ENCODE measurements at regions not wholly inside any gene's neighbourhood (a gene's known extent, or its start where the extent isn't known, plus 50 kb on each side); places are given as distances from the start of the nearest gene placed in this dataset.

GRCh38 chr6:127051571-127052260 is 66.8 kb upstream of the RSPO3 start:
- H3K4me1 ChIP-seq = no peaks in the 10 kb centered on the region
- no peak for DNase-seq
- TF ChIP-seq POLR2A (IDR thresholded peaks at IDR 0.05) (no peak), POLR2AphosphoS5 (IDR thresholded peaks at IDR 0.05) (no peak), EP300 (IDR thresholded peaks at IDR 0.05) (no peak)
- TF ChIP-seq, protein P1, sequence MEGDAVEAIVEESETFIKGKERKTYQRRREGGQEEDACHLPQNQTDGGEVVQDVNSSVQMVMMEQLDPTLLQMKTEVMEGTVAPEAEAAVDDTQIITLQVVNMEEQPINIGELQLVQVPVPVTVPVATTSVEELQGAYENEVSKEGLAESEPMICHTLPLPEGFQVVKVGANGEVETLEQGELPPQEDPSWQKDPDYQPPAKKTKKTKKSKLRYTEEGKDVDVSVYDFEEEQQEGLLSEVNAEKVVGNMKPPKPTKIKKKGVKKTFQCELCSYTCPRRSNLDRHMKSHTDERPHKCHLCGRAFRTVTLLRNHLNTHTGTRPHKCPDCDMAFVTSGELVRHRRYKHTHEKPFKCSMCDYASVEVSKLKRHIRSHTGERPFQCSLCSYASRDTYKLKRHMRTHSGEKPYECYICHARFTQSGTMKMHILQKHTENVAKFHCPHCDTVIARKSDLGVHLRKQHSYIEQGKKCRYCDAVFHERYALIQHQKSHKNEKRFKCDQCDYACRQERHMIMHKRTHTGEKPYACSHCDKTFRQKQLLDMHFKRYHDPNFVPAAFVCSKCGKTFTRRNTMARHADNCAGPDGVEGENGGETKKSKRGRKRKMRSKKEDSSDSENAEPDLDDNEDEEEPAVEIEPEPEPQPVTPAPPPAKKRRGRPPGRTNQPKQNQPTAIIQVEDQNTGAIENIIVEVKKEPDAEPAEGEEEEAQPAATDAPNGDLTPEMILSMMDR (IDR thresholded peaks at IDR 0.05) = no peak
- no peaks in the 10 kb centered on the region for H3K36me3 ChIP-seq
- H3K9me3 ChIP-seq = peaks cover 0 to 2% (median 0%) of the 10 kb centered on the region in 4 donors
- H3K4me3 ChIP-seq = no peak overlapping the region
- H3K27ac ChIP-seq = no peak overlapping the region
- intact Hi-C loops (cut with DNase I) = no loop called here
- H3K27me3 ChIP-seq = no peaks in the 10 kb centered on the region

GRCh38 chr6:127053032-127053874 is 65.2 kb upstream of the RSPO3 start:
- DNase-seq = no peak
- no peak overlapping the region for H3K4me3 ChIP-seq
- no peaks in the 10 kb centered on the region for H3K36me3 ChIP-seq
- intact Hi-C loops (cut with DNase I) = no loop called here
- peaks cover 0 to 2% (median 0%) of the 10 kb centered on the region in 4 donors for H3K9me3 ChIP-seq
- no peak overlapping the region for H3K27ac ChIP-seq
- TF ChIP-seq, protein P1 (IDR thresholded peaks at IDR 0.05) = no peak
- TF ChIP-seq POLR2A (IDR thresholded peaks at IDR 0.05) (no peak), POLR2AphosphoS5 (IDR thresholded peaks at IDR 0.05) (no peak), EP300 (IDR thresholded peaks at IDR 0.05) (no peak)
- H3K27me3 ChIP-seq = no peaks in the 10 kb centered on the region
- H3K4me1 ChIP-seq = no peaks in the 10 kb centered on the region
- WGBS, 2 donors = 27 to 49% methylated on average over 2 of the region's 2 CpGs

GRCh38 chr6:127053875-127054235 is 64.6 kb upstream of the RSPO3 start:
- TF ChIP-seq POLR2AphosphoS5 (IDR thresholded peaks at IDR 0.05) (no peak), EP300 (IDR thresholded peaks at IDR 0.05) (no peak), POLR2A (IDR thresholded peaks at IDR 0.05) (no peak)
- TF ChIP-seq, protein P1 (IDR thresholded peaks at IDR 0.05) = no peak
- Histone ChIP-seq H3K9me3 (peaks cover 0 to 2% (median 0%) of the 10 kb centered on the region in 4 donors), H3K27ac (no peak overlapping the region), H3K36me3 (no peaks in the 10 kb centered on the region), H3K4me1 (no peaks in the 10 kb centered on the region), H3K4me3 (no peak overlapping the region), H3K27me3 (no peaks in the 10 kb centered on the region)
- intact Hi-C loops (cut with DNase I) = no loop called here
- WGBS, 2 donors = 47 to 55% methylated on average over 1 of the region's 1 CpG
- DNase-seq = no peak

- TF ChIP-seq POLR2AphosphoS5 (IDR thresholded peaks at IDR 0.05) (no peak), EP300 (IDR thresholded peaks at IDR 0.05) (no peak), POLR2A (IDR thresholded peaks at IDR 0.05) (no peak)
- TF ChIP-seq, protein P1 (IDR thresholded peaks at IDR 0.05) = no peak
- H3K36me3 ChIP-seq = no peaks in the 10 kb centered on the region
- H3K4me1 ChIP-seq = no peaks in the 10 kb centered on the region
- 98 to 100% methylated on average over 2 of the region's 2 CpGs for WGBS, 2 donors
- no peak for DNase-seq
- H3K4me3 ChIP-seq = no peak overlapping the region
- no peak overlapping the region for H3K27ac ChIP-seq
- intact Hi-C loops (cut with DNase I) = no loop called here
- no peaks in the 10 kb centered on the region for H3K27me3 ChIP-seq
- peaks cover 0 to 5% (median 0%) of the 10 kb centered on the region in 4 donors for H3K9me3 ChIP-seq
These were observed 60.4 kb upstream of the RSPO3 start for GRCh38 chr6:127058027-127058426.
